T-helper 2 cell treated with Interferon-gamma antibody and Interleukin-4, amounts not matched to agents 5 μg/mL and 100 μg/mL, for 36 hours (primary cell): ENCODE measurements at regions not wholly inside any gene's neighbourhood (a gene's known extent, or its start where the extent isn't known, plus 50 kb on each side); places are given as distances from the start of the nearest gene placed in this dataset.
"Not testable (repeated sequence)": the region's sequence is repeated elsewhere in the genome, so short reads cannot be mapped to it uniquely, and the experiment has no call there.

Source experiments
- DNase-seq: peaks from one replicate; pipeline ENCODE4 v3.0.0; 2021; ENCODE audit warnings: low spot score
- H3K27ac Mint-ChIP-seq: one replicate; pipeline ENCODE4 v1.8.0; 2021; ENCODE audit warnings: mild to moderate bottlenecking, mixed read lengths
- H3K27me3 Mint-ChIP-seq: one replicate; pipeline ENCODE4 v1.8.0; 2021; ENCODE audit warnings: low read depth, mixed read lengths
- H3K36me3 Mint-ChIP-seq: one replicate; pipeline ENCODE4 v1.8.0; 2021; ENCODE audit warnings: low read depth, mixed read lengths
- H3K4me1 Mint-ChIP-seq: one replicate; pipeline ENCODE4 v1.8.0; 2021; ENCODE audit warnings: low read depth, mixed read lengths
- H3K4me3 Mint-ChIP-seq: one replicate; pipeline ENCODE4 v1.8.0; 2022; ENCODE audit warnings: mild to moderate bottlenecking, moderate library complexity, mixed read lengths
- H3K9me3 Mint-ChIP-seq: one replicate; pipeline ENCODE4 v1.8.0; 2021; ENCODE audit warnings: mixed read lengths

DNA sequence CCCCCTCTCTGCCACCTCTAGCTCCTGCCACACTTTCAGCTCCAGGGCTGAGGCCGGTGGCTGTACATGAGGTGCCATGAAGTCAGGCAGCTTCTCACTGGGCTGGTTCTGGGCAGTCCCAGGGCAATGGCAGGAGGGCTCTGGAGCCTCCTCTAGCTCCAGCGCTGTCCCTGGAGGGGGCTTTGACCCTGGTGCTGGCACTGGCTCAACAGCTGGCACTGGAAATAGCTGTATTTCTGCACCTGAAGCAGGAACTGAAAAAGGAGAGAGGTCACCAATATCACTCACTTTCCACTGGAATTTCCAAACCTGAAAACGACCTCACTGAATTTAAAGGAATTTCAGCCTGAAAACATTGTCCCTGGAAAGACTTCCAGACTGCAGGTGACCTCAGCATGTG is 1558.1 kb downstream of the TSPY10 start:
- not testable (repeated sequence) for H3K36me3 Mint-ChIP-seq, H3K4me3 Mint-ChIP-seq, H3K4me1 Mint-ChIP-seq, H3K27ac Mint-ChIP-seq, H3K9me3 Mint-ChIP-seq, H3K27me3 Mint-ChIP-seq, DNase-seq

DNA sequence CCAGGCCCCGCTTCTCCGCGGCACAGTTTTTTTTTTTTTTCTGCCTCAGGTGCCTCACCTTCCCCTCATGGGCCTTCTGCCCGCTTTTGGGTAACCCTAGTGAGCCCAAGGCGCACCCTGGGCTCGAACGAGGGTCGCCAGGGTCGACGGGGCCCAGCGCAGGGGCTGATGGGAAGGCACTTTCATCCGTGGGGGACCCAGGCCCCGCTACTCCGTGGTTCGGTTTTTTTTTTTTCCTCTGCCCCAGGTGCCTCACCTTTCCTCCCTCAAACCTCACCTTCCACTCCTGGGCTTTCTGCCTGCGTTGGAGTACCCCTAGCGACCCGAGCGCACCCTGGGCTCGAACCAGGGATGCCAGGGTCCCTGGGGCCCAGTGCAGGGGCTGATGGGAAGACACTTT is 1569.8 kb downstream of the TSPY10 start:
- DNase-seq, H3K4me1 Mint-ChIP-seq, H3K27ac Mint-ChIP-seq, H3K4me3 Mint-ChIP-seq, H3K27me3 Mint-ChIP-seq, H3K36me3 Mint-ChIP-seq, H3K9me3 Mint-ChIP-seq: not testable (repeated sequence)

DNA sequence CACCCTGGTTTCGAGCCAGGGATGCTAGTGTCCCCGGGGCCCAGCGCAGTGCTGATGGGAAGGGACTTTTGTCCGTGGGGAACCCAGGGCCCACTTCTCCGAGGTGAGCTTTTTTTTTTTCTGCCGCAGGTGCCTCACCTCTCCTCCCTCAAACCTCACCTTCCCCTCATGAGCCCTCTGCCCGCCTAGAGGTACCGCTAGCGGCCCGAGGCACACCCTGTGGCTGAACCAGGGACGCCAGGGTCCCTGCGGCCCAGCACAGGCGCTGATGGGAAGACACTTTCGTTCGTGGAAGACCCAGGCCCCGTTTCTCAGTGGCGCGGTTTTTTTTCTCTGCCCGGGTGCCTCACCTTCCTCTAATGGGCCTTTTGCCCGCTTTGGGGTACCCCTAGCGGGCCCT is 1570.7 kb downstream of the TSPY10 start:
- not testable (repeated sequence) for H3K27ac Mint-ChIP-seq, H3K36me3 Mint-ChIP-seq, H3K4me3 Mint-ChIP-seq, H3K9me3 Mint-ChIP-seq, DNase-seq, H3K27me3 Mint-ChIP-seq, H3K4me1 Mint-ChIP-seq

DNA sequence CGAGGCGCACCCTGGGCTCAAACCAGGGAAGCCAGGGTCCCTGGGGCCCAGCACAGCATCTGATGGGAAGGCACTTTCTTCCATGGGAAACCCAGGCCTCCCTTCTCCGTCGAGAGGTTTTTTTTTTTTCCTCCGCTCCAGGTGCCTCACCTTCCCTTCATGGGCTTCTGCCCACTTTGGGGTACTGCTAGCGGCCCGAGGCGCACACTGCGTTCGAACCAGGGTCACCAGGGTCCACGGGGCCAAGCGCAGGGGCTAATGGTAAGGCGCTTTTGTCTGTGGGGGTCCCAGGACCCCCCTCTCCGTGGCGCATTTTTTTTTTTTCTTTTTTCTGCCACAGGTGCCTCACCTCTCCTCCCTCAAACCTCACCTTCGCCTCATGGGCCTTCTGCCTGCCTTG is 1571.3 kb downstream of the TSPY10 start:
- DNase-seq = no peak
- no peaks in the 10 kb centered on the region for H3K27me3 Mint-ChIP-seq
- H3K27ac Mint-ChIP-seq = no peak overlapping the region
- no peaks in the 10 kb centered on the region for H3K36me3 Mint-ChIP-seq
- no peaks in the 10 kb centered on the region for H3K4me1 Mint-ChIP-seq
- H3K4me3 Mint-ChIP-seq = no peak overlapping the region
- no peaks in the 10 kb centered on the region for H3K9me3 Mint-ChIP-seq

DNA sequence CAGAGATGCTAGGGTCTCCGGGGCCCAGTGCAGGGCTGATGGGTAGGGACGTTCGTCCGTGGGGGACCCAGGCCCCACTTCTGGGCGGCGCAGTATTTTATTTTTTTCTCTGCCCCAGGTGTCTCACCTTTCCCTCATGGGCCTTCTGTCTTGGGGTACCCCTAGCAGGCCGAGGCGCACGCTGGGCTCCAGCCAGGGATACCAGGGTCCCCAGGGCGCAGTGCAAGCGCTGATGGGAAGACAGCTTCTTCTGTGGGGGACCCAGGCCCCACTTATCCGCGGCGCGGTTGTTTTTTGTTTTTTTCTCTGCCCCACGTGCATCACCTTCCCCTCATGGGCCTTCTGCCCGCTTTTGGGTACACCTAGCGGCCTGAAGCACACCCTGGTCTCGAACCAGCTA is 1572.8 kb downstream of the TSPY10 start:
- H3K36me3 Mint-ChIP-seq, DNase-seq, H3K27me3 Mint-ChIP-seq, H3K27ac Mint-ChIP-seq, H3K4me3 Mint-ChIP-seq, H3K9me3 Mint-ChIP-seq, H3K4me1 Mint-ChIP-seq: not testable (repeated sequence)

DNA sequence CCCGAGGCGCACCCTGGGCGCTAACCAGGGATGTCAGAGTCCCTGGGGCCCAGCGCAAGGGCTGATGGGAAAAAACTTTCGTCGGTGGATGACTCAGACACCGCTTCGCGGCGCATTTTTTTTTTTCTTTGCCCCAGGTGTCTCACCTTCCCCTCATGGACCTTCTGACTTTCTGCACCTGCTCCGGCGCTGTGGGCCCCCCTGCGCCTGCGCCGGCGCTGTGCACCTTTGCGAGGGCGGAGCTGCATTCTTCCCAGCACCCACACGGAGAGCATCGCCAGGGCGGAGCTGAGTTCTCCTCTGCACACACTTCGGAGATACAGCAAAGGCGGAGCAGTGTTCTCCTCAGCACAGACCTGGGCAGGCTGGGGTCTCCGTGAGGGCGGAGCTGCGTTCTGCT is 1575.3 kb downstream of the TSPY10 start:
- H3K9me3 Mint-ChIP-seq, DNase-seq, H3K4me1 Mint-ChIP-seq, H3K27ac Mint-ChIP-seq, H3K36me3 Mint-ChIP-seq, H3K27me3 Mint-ChIP-seq, H3K4me3 Mint-ChIP-seq: not testable (repeated sequence)

DNA sequence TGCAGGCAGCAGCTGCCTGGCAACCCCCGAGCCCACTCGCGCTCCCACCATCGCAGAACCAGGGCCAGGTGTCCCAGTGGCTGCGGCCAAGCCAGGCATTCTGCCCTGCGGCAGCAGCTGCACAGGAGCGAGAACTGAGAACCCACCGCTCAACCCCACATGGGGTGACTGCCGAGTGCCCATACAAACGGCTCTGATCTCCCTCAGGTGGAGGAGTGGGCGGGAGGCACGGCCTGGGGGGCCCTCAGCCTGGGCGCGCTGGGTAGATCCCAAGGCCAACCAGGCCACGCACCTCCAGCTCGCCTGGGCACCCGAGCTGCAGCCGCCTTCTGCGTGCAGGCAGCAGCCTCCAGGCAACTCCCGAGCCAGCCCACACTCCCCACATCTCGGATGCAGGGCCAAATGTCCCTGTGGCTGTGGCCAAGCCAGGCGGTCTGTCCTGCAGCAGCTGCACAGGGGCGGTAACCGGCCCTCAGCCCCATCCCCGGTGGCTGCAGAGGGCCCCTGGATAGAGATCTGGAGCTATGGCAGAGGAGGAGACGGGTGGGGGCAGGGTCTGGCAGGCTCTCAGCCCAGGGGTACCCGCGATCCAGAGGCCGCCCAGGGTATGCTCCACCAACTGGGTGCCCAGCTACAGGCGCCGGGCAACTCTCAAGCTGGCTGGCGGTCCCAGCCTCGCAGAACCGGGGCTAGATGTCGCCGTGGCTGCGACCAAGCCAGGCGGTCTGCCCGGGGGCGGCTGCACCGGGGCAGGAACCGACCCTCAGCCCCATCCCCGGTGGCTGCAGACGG is 1579.6 kb downstream of the TSPY10 start:
- peaks cover 28% of the 10 kb centered on the region for H3K9me3 Mint-ChIP-seq
- H3K36me3 Mint-ChIP-seq, H3K4me1 Mint-ChIP-seq, H3K4me3 Mint-ChIP-seq, DNase-seq, H3K27ac Mint-ChIP-seq, H3K27me3 Mint-ChIP-seq: not testable (repeated sequence)

DNA sequence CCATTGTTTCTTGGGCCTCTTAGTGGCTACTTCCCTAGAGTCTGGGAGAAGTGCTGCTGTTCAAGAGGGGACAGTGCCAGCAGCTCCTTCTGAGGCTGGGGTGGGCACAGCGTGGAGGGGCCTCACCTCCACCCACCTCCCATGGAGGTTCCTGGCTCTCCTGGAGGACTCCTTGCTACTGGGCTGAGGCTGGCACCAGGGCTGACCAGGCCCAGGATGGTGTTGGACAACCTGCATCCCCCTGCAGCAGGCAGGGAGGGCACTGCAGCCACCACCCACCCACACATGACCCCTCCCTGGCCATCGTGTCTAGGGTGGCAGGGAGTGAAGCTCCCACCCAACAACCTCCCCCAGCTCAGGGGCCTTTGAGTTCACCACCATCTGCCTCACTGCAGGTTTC is 1549.3 kb upstream of the USP9Y start:
- not testable (repeated sequence) for H3K9me3 Mint-ChIP-seq, H3K4me1 Mint-ChIP-seq, H3K27me3 Mint-ChIP-seq, DNase-seq, H3K4me3 Mint-ChIP-seq, H3K36me3 Mint-ChIP-seq, H3K27ac Mint-ChIP-seq

DNA sequence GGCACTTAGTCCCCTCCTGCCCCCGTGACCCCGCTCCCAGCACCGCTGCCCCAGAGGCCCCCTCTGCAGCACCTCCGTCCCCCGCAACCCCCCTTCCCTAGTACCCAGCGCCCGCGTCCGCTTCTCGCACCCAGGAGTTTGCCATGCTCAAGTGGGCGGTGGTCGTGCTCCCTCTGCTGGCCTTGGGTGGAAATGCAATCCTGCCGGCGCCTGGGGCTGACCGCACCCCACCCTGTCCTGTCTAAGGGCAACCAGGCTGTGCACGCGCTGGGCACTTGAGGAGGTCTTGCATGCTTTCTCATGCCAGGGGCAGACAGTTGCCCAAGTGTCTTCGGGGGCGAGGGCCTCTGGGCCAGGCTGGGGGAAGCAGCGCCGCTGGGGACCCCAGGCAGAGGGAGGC is 1544.9 kb upstream of the USP9Y start:
- not testable (repeated sequence) for H3K36me3 Mint-ChIP-seq, H3K27ac Mint-ChIP-seq, H3K9me3 Mint-ChIP-seq, H3K27me3 Mint-ChIP-seq, H3K4me1 Mint-ChIP-seq, H3K4me3 Mint-ChIP-seq, DNase-seq

DNA sequence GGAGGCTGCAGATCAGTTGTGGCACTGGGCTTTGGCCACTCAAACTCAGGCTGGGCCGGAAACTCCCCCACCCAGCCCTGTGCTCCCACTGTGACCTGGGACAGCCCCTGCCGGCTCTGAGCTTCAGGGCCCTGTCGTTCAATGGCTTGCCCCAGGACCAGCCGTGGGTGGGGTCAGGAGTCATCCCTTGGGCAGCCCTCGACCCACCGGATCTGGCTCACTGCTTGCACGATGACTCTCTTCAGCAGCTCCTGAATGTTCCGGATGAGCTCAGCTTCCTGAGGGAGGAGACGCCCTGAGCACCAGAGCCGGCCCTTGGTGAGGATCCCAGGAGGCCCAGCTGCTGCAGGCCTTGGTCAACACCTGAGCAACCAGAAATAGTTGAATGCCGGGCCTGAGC is 1544.2 kb upstream of the USP9Y start:
- H3K27ac Mint-ChIP-seq = not testable (repeated sequence)

DNA sequence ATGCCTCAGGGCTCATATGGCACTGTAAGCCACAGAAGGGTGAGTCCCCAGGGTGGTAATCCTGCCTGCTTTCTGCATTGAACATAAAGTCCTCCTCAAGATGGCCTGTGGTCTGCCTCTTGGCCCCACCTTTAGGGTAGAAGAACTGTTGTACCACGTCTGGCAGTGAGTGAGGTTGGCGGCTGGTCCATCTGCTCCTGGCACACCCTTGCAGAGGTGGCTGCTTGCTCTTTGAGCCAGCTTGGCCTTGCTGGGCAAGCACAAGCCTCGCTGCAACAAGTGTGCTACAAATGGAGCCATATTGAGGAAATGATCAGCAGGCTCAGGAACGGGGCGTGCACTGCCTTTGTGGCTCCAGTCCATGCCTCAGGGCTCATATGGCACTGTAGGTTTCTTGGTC is 1524.0 kb upstream of the USP9Y start:
- not testable (repeated sequence) for H3K27me3 Mint-ChIP-seq, H3K27ac Mint-ChIP-seq, H3K36me3 Mint-ChIP-seq, H3K4me1 Mint-ChIP-seq, DNase-seq, H3K9me3 Mint-ChIP-seq, H3K4me3 Mint-ChIP-seq

More for the DNA sequence above, 1544.2 kb upstream of the USP9Y start:
- not testable (repeated sequence) for H3K36me3 Mint-ChIP-seq, H3K27me3 Mint-ChIP-seq, H3K9me3 Mint-ChIP-seq, H3K4me3 Mint-ChIP-seq, DNase-seq, H3K4me1 Mint-ChIP-seq

DNA sequence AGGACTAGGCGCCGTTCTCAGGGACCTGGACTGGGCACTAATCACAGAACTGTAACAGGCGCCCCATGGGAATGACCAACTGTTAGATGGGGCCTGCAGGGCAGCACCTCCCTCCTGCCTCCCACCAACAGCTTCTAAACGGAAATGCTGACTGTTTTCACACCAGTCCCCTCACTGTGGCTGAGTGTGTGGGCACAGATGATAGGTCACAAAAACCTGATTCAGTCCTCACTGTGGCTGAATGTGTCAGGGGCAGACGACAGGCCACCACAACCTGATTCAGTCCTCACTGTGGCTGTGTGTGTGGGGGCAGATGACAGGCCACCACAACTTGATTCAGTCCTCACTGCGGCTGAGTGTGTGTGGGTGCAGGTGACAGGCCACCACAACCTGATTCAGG is 1499.9 kb upstream of the USP9Y start:
- H3K36me3 Mint-ChIP-seq, H3K4me1 Mint-ChIP-seq, H3K9me3 Mint-ChIP-seq: not testable (repeated sequence)

DNA sequence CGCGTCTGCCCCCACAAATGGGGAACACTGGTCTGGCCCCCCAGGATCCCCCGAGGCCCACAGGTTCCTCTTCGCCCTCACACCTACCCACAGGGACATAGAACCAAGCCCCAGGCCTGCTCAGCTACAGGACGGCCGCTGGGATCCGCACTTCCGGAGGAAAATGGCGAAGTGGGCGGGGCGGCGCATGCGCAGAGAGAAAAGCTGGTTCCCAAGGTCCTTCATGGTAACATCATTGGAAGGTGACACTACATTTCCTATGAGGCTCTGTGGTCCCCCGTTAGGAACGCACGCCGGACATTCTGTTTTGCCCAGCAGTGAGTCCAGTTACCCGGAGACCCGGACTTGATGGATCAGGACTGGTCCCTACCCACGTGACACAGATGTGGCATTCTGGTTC is 1486.2 kb upstream of the USP9Y start:
- H3K27ac Mint-ChIP-seq = peak overlapping the region; percentile 20
- not testable (repeated sequence) for H3K4me3 Mint-ChIP-seq, H3K4me1 Mint-ChIP-seq

More for the DNA sequence above, 1499.9 kb upstream of the USP9Y start:
- H3K4me3 Mint-ChIP-seq, H3K27me3 Mint-ChIP-seq, H3K27ac Mint-ChIP-seq: not testable (repeated sequence)
- peak; percentile 3 for DNase-seq

More for the DNA sequence above, 1486.2 kb upstream of the USP9Y start:
- not testable (repeated sequence) for H3K36me3 Mint-ChIP-seq, H3K27me3 Mint-ChIP-seq, H3K9me3 Mint-ChIP-seq, DNase-seq
